GM12878 (cell line): ENCODE measurements at regions not wholly inside any gene's neighbourhood (a gene's known extent, or its start where the extent isn't known, plus 50 kb on each side); places are given as distances from the start of the nearest gene placed in this dataset.

Experiments
- CEBPB ChIP-seq, 2 experiments: fragments of 150-350 bp in 1 of 2; IDR thresholded peaks; 2 replicates each; pipeline ENCODE4 v1.6.1; 2012 to 2014; ENCODE audit warnings: low read depth in 2 of 2, low read length in 2 of 2, borderline replicate concordance in 1 of 2, inconsistent platforms in 1 of 2
- CTCF ChIP-seq, 3 experiments: IDR thresholded peaks in 2 of 3; conservative IDR thresholded peaks in 1 of 3; 2 replicates each; pipeline ENCODE4 v1.5.1; 2011; ENCODE audit warnings: low read depth in 3 of 3, low read length in 3 of 3, mild to moderate bottlenecking in 3 of 3, control low read depth in 2 of 3, moderate library complexity in 2 of 3, inconsistent platforms in 1 of 3, mixed read lengths in 1 of 3; ENCODE audit not compliant: control insufficient read depth in 2 of 3, insufficient read depth in 1 of 3; ENCODE audit errors: extremely low read depth in 1 of 3
- ETV6 ChIP-seq, 2 experiments: fragments of 450-650 bp in 1 of 2; IDR thresholded peaks in 1 of 2; conservative IDR thresholded peaks in 1 of 2; 2 replicates each; pipeline ENCODE4 v1.6.1; 2014; ENCODE audit warnings: antibody characterized with exemption in 1 of 2, borderline replicate concordance in 1 of 2, low read depth in 1 of 2, mild to moderate bottlenecking in 1 of 2, moderate library complexity in 1 of 2
- GABPA ChIP-seq: IDR thresholded peaks from 2 replicates; pipeline ENCODE4 v1.6.1; 2014; ENCODE audit warnings: antibody characterized with exemption, low read depth, mild to moderate bottlenecking, inconsistent platforms
- HDAC2 ChIP-seq: fragments of 200-600 bp; sonication (generic); IDR thresholded peaks from 2 replicates; pipeline ENCODE4 v1.6.1; 2017
- KLF5 ChIP-seq: fragments of 450-650 bp; IDR thresholded peaks from 2 replicates; pipeline ENCODE4 v1.6.1; 2014; ENCODE audit warnings: mild to moderate bottlenecking; ENCODE audit not compliant: partially characterized antibody
- POLR2A ChIP-seq: IDR thresholded peaks from 2 replicates; pipeline ENCODE4 v1.6.1; 2011; ENCODE audit warnings: low read depth, mild to moderate bottlenecking, low read length
- POLR2AphosphoS5 ChIP-seq: IDR thresholded peaks from 2 replicates; pipeline ENCODE4 v1.6.1; 2011; ENCODE audit warnings: mild to moderate bottlenecking, low read length, inconsistent platforms
- POU2F2 ChIP-seq: IDR thresholded peaks from 3 replicates; pipeline ENCODE4 v1.6.1; 2011; ENCODE audit warnings: low read depth, mild to moderate bottlenecking, low read length, borderline replicate concordance
- SKIL ChIP-seq: fragments of 450-650 bp; IDR thresholded peaks from 2 replicates; pipeline ENCODE4 v1.6.1; 2017; ENCODE audit warnings: mild to moderate bottlenecking, low read depth, inconsistent platforms; ENCODE audit not compliant: poor library complexity, severe bottlenecking
- SP1 ChIP-seq: IDR thresholded peaks from one replicate; pipeline ENCODE4 v1.6.1; 2011; ENCODE audit warnings: low read depth, low read length
- SUZ12 ChIP-seq: fragments of 200-600 bp; sonication (generic); IDR thresholded peaks from one replicate; pipeline ENCODE4 v1.6.1; 2018; ENCODE audit warnings: antibody characterized with exemption, mild to moderate bottlenecking; ENCODE audit not compliant: unreplicated experiment
- ZNF274 ChIP-seq: IDR thresholded peaks from one replicate; pipeline ENCODE4 v1.8.0; 2011; ENCODE audit not compliant: insufficient read length, insufficient read depth
- TF ChIP-seq, protein P1 (sequence below): fragments of 450-650 bp; IDR thresholded peaks from 2 replicates; pipeline ENCODE4 v1.6.1; 2017; ENCODE audit warnings: mild to moderate bottlenecking, moderate library complexity

DNA sequence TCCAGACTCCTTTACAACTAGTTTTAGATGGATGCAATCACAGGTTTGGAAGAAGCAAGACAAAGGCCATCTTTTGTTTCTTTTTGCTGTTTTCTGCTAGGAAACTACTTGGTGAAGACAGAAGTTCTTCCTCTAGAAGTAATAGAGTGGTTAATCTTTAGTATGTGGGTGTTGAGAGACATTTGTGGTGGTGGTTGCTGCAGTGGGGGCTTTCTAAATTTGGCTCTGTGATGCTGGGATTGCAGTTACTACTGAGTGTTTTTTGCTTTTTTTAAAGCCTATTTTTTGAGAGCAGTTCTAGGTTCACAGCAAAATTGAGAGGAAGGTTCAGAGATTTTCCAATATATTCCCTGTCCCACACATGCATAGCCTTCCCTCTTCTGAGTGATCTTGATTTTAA lies 120.0 kb downstream of the AASDHPPT start:
- TF ChIP-seq SKIL (no peak), ZNF274 (no peak), HDAC2 (no peak), CEBPB (IDR thresholded peaks at IDR 0.05; ENCODE audit: borderline replicate concordance in 1 of 2, low read depth in 2 of 2, low read length in 2 of 2) (no peak), POLR2A (no peak), SP1 (no peak), POLR2AphosphoS5 (no peak), ETV6 (conservative IDR thresholded peaks at IDR 0.05 in 1 of 2, IDR thresholded peaks at IDR 0.05 in 1 of 2; ENCODE audit: borderline replicate concordance in 1 of 2, low read depth in 1 of 2) (no peak), CTCF (IDR thresholded peaks at IDR 0.05 in 2 of 3, conservative IDR thresholded peaks at IDR 0.05 in 1 of 3; ENCODE audit: control insufficient read depth in 2 of 3, extremely low read depth in 1 of 3, insufficient read depth in 1 of 3, low read depth in 3 of 3, low read length in 3 of 3) (no peak), GABPA (no peak), SUZ12 (no peak), KLF5 (no peak), POU2F2 (no peak)
- TF ChIP-seq, protein P1, sequence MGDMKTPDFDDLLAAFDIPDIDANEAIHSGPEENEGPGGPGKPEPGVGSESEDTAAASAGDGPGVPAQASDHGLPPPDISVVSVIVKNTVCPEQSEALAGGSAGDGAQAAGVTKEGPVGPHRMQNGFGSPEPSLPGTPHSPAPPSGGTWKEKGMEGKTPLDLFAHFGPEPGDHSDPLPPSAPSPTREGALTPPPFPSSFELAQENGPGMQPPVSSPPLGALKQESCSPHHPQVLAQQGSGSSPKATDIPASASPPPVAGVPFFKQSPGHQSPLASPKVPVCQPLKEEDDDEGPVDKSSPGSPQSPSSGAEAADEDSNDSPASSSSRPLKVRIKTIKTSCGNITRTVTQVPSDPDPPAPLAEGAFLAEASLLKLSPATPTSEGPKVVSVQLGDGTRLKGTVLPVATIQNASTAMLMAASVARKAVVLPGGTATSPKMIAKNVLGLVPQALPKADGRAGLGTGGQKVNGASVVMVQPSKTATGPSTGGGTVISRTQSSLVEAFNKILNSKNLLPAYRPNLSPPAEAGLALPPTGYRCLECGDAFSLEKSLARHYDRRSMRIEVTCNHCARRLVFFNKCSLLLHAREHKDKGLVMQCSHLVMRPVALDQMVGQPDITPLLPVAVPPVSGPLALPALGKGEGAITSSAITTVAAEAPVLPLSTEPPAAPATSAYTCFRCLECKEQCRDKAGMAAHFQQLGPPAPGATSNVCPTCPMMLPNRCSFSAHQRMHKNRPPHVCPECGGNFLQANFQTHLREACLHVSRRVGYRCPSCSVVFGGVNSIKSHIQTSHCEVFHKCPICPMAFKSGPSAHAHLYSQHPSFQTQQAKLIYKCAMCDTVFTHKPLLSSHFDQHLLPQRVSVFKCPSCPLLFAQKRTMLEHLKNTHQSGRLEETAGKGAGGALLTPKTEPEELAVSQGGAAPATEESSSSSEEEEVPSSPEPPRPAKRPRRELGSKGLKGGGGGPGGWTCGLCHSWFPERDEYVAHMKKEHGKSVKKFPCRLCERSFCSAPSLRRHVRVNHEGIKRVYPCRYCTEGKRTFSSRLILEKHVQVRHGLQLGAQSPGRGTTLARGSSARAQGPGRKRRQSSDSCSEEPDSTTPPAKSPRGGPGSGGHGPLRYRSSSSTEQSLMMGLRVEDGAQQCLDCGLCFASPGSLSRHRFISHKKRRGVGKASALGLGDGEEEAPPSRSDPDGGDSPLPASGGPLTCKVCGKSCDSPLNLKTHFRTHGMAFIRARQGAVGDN = no peak
